Neural progenitor cell (in vitro differentiated cells): ENCODE measurements at regions not wholly inside any gene's neighbourhood (a gene's known extent, or its start where the extent isn't known, plus 50 kb on each side); places are given as distances from the start of the nearest gene placed in this dataset.

Experiments used
- EZH2phosphoT487 ChIP-seq: fragments of 200-600 bp; sonication (generic); IDR thresholded peaks from 2 replicates; pipeline ENCODE4 v1.6.1; 2017; ENCODE audit warnings: antibody characterized with exemption
- TF ChIP-seq, protein P1 (sequence below): fragments of 200-600 bp; sonication (generic); IDR thresholded peaks from 2 replicates; pipeline ENCODE4 v1.5.1; 2017; ENCODE audit warnings: antibody characterized with exemption, mild to moderate bottlenecking

DNA sequence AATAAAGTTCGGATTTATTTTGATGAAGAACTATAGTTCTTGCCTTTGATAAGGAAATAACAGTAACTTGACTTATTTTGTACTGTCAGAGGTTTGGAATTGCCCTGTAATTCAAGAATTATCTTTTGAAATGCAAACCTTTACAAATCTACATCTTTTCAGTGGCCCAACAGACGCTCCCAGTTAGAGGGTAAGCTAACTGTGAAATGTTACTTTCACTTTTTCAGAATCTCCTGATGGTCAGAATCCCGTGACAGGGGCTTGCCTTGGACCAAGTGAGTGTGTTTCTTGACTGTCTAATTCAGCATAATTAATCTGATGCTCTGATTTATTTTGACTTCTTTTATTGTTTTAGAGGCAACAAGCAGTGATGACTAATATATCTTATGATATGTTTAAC lies 262.5 kb downstream of the PLOD2 start:
- no peak for TF ChIP-seq EZH2phosphoT487
- TF ChIP-seq, protein P1, sequence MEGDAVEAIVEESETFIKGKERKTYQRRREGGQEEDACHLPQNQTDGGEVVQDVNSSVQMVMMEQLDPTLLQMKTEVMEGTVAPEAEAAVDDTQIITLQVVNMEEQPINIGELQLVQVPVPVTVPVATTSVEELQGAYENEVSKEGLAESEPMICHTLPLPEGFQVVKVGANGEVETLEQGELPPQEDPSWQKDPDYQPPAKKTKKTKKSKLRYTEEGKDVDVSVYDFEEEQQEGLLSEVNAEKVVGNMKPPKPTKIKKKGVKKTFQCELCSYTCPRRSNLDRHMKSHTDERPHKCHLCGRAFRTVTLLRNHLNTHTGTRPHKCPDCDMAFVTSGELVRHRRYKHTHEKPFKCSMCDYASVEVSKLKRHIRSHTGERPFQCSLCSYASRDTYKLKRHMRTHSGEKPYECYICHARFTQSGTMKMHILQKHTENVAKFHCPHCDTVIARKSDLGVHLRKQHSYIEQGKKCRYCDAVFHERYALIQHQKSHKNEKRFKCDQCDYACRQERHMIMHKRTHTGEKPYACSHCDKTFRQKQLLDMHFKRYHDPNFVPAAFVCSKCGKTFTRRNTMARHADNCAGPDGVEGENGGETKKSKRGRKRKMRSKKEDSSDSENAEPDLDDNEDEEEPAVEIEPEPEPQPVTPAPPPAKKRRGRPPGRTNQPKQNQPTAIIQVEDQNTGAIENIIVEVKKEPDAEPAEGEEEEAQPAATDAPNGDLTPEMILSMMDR = no peak
